22Rv1 (cell line): ENCODE measurements at regions not wholly inside any gene's neighbourhood (a gene's known extent, or its start where the extent isn't known, plus 50 kb on each side); places are given as distances from the start of the nearest gene placed in this dataset.

Source experiments
- CTCF ChIP-seq: fragments of 450-650 bp; IDR thresholded peaks from 2 replicates; pipeline ENCODE4 v1.5.1; 2017; ENCODE audit warnings: mild to moderate bottlenecking
- ZFX ChIP-seq: fragments of 450-650 bp; IDR thresholded peaks from 2 replicates; pipeline ENCODE4 v1.6.1; 2017; ENCODE audit warnings: antibody characterized with exemption, borderline replicate concordance

GRCh38 chr21:17003763-17004373 is 509.0 kb upstream of the CXADR start:
- no peak for TF ChIP-seq CTCF
- TF ChIP-seq ZFX, result no peak
